WTC11 (cell line): ENCODE measurements at regions not wholly inside any gene's neighbourhood (a gene's known extent, or its start where the extent isn't known, plus 50 kb on each side); places are given as distances from the start of the nearest gene placed in this dataset.

ENCODE experiments used
- ATAC-seq: fragments of 200-7000 bp; cut with Tn5 transposase; 2 replicates; pipeline ENCODE4 v1.10.0; 2021; ENCODE audit warnings: mild to moderate bottlenecking, moderate library complexity
- CTCF ChIA-PET: fragments of 300-600 bp; sonication (Branson Sonifier 250); formaldehyde crosslinking; loops from one replicate; lab custom pipeline; 2021; ENCODE audit warnings: antibody characterized with exemption; lab: Charles Lee
- POLR2A ChIA-PET: fragments of 350-600 bp; sonication (Branson Sonifier 250); formaldehyde crosslinking; loops from one replicate; lab custom pipeline; 2021; ENCODE audit warnings: antibody characterized with exemption; lab: Charles Lee
- DNase-seq: peaks from one replicate; pipeline ENCODE4 v3.0.0; 2021; ENCODE audit warnings: low spot score
- H3K27ac Mint-ChIP-seq: 2 replicates; pipeline ENCODE4 v1.8.0; 2021; ENCODE audit warnings: mixed read lengths
- H3K27me3 Mint-ChIP-seq: 2 replicates; pipeline ENCODE4 v1.8.0; 2021; ENCODE audit warnings: low read depth, mild to moderate bottlenecking, moderate library complexity, mixed read lengths
- H3K36me3 Mint-ChIP-seq: 2 replicates; pipeline ENCODE4 v1.8.0; 2021; ENCODE audit warnings: mixed read lengths
- H3K4me1 Mint-ChIP-seq: 2 replicates; pipeline ENCODE4 v1.8.0; 2022; ENCODE audit warnings: mixed read lengths
- H3K4me3 Mint-ChIP-seq: 2 replicates; pipeline ENCODE4 v1.8.0; 2021; ENCODE audit warnings: mild to moderate bottlenecking, moderate library complexity, mixed read lengths
- H3K9me3 Mint-ChIP-seq: 2 replicates; pipeline ENCODE4 v1.8.0; 2021; ENCODE audit warnings: mixed read lengths
- ATF1 ChIP-seq: sonication (generic); formaldehyde crosslinking; IDR thresholded peaks from 2 replicates; pipeline ENCODE4 v1.8.1; 2023; ENCODE audit warnings: mild to moderate bottlenecking, moderate library complexity, missing genetic modification reagents
- CREB1 ChIP-seq: sonication (generic); formaldehyde crosslinking; IDR thresholded peaks from 2 replicates; pipeline ENCODE4 v1.8.0; 2023; ENCODE audit warnings: mild to moderate bottlenecking, missing genetic modification reagents
- ESRRA ChIP-seq: sonication (generic); formaldehyde crosslinking; IDR thresholded peaks from 2 replicates; pipeline ENCODE4 v1.8.1; 2022; ENCODE audit warnings: mild to moderate bottlenecking, missing genetic modification reagents, borderline replicate concordance
- FOXP1 ChIP-seq: sonication (generic); formaldehyde crosslinking; IDR thresholded peaks from 2 replicates; pipeline ENCODE4 v1.8.0; 2022; ENCODE audit warnings: missing genetic modification reagents, mild to moderate bottlenecking, moderate library complexity, borderline replicate concordance
- GTF2I ChIP-seq: fragments of 250-450 bp; sonication (Bioruptor Pico); conservative IDR thresholded peaks from 2 replicates; pipeline ENCODE4 v1.4.0; 2021; ENCODE audit warnings: mild to moderate bottlenecking
- IRF1 ChIP-seq: sonication (generic); formaldehyde crosslinking; IDR thresholded peaks from 2 replicates; pipeline ENCODE4 v1.8.0; 2023; ENCODE audit warnings: missing genetic modification reagents
- IRF2 ChIP-seq: sonication (generic); formaldehyde crosslinking; IDR thresholded peaks from 2 replicates; pipeline ENCODE4 v1.8.0; 2022; ENCODE audit warnings: low read depth, missing genetic modification reagents, borderline replicate concordance
- MYBL2 ChIP-seq: sonication (generic); formaldehyde crosslinking; IDR thresholded peaks from 2 replicates; pipeline ENCODE4 v1.8.1; 2023; ENCODE audit warnings: mild to moderate bottlenecking, moderate library complexity, missing genetic modification reagents
- NFE2L1 ChIP-seq: sonication (generic); formaldehyde crosslinking; IDR thresholded peaks from 2 replicates; pipeline ENCODE4 v1.8.1; 2023; ENCODE audit warnings: missing genetic modification reagents
- NFYB ChIP-seq: sonication (generic); formaldehyde crosslinking; conservative IDR thresholded peaks from 2 replicates; pipeline ENCODE4 v1.8.0; 2022; ENCODE audit warnings: low read depth, missing genetic modification reagents
- NR1H2 ChIP-seq: sonication (generic); formaldehyde crosslinking; IDR thresholded peaks from 2 replicates; pipeline ENCODE4 v1.9.0; 2021; ENCODE audit warnings: mild to moderate bottlenecking, moderate library complexity, missing genetic modification reagents
- NR3C1 ChIP-seq: sonication (generic); formaldehyde crosslinking; conservative IDR thresholded peaks from 2 replicates; pipeline ENCODE4 v1.8.1; 2023; ENCODE audit warnings: low read depth, mild to moderate bottlenecking, missing genetic modification reagents
- PREB ChIP-seq: sonication (generic); formaldehyde crosslinking; IDR thresholded peaks from 2 replicates; pipeline ENCODE4 v1.8.1; 2022; ENCODE audit warnings: mild to moderate bottlenecking, missing genetic modification reagents, moderate library complexity, borderline replicate concordance
- RORB ChIP-seq: fragments of 250-450 bp; sonication (Bioruptor Pico); IDR thresholded peaks from 2 replicates; pipeline ENCODE4 v1.9.0; 2021; ENCODE audit warnings: mild to moderate bottlenecking
- ZBTB43 ChIP-seq: sonication (generic); formaldehyde crosslinking; IDR thresholded peaks from 2 replicates; pipeline ENCODE4 v1.8.1; 2023; ENCODE audit warnings: mild to moderate bottlenecking, missing genetic modification reagents
- ZNF263 ChIP-seq: sonication (generic); formaldehyde crosslinking; IDR thresholded peaks from 2 replicates; pipeline ENCODE4 v1.8.1; 2022; ENCODE audit warnings: low read depth, mild to moderate bottlenecking, moderate library complexity, missing genetic modification reagents
- ZNF396 ChIP-seq: fragments of 250-450 bp; sonication (Bioruptor Pico); IDR thresholded peaks from 2 replicates; pipeline ENCODE4 v1.8.0; 2021; ENCODE audit warnings: mild to moderate bottlenecking, moderate library complexity, borderline replicate concordance
- ZNF416 ChIP-seq: fragments of 250-450 bp; sonication (Bioruptor Pico); IDR thresholded peaks from 2 replicates; pipeline ENCODE4 v1.9.0; 2021; ENCODE audit warnings: mild to moderate bottlenecking, inconsistent platforms
- ZNF423 ChIP-seq: fragments of 250-450 bp; sonication (Bioruptor Pico); IDR thresholded peaks from 2 replicates; pipeline ENCODE4 v2.1.2; 2022; ENCODE audit warnings: mild to moderate bottlenecking, moderate library complexity
- ZNF671 ChIP-seq: fragments of 250-450 bp; sonication (Bioruptor Pico); IDR thresholded peaks from 2 replicates; pipeline ENCODE4 v1.8.0; 2021; ENCODE audit warnings: mild to moderate bottlenecking
- TF ChIP-seq, protein P1 (sequence below): sonication (generic); formaldehyde crosslinking; IDR thresholded peaks from 2 replicates; pipeline ENCODE4 v1.8.1; 2022; ENCODE audit warnings: missing genetic modification reagents, borderline replicate concordance
- TF ChIP-seq, protein P2 (sequence below): sonication (generic); formaldehyde crosslinking; IDR thresholded peaks from 2 replicates; pipeline ENCODE4 v1.8.0; 2022; ENCODE audit warnings: mild to moderate bottlenecking, missing genetic modification reagents
- TF ChIP-seq, protein P3 (sequence below): sonication (generic); formaldehyde crosslinking; IDR thresholded peaks from 2 replicates; pipeline ENCODE4 v1.8.0; 2022; ENCODE audit warnings: mild to moderate bottlenecking, missing genetic modification reagents

- no peak overlapping the region for H3K27ac Mint-ChIP-seq
- no peak for DNase-seq
- TF ChIP-seq ZNF416, result no peak
- POLR2A ChIA-PET, result no interaction called here
- CTCF ChIA-PET, result no interaction called here
- no peaks in the 10 kb centered on the region; the same call in 1 of the 2 replicates for H3K27me3 Mint-ChIP-seq
- H3K9me3 Mint-ChIP-seq, result peaks cover 30% of the 10 kb centered on the region
- peaks cover 8% of the 10 kb centered on the region for H3K4me1 Mint-ChIP-seq
- H3K36me3 Mint-ChIP-seq, result peaks cover 18% of the 10 kb centered on the region
- no peak for ATAC-seq
- H3K4me3 Mint-ChIP-seq, result no peak overlapping the region
Observed at GRCh38 chr16:52123842-52124241, 423.1 kb downstream of the TOX3 start.

- CTCF ChIA-PET, result no interaction called here
- Mint-ChIP-seq H3K4me3 (no peak overlapping the region), H3K27ac (no peak overlapping the region), H3K4me1 (peaks cover 3% of the 10 kb centered on the region; the same call in 1 of the 2 replicates), H3K36me3 (peaks cover 18% of the 10 kb centered on the region), H3K9me3 (peaks cover 31% of the 10 kb centered on the region), H3K27me3 (no peaks in the 10 kb centered on the region)
- no peak for TF ChIP-seq ZNF423 (CRISPR knock-in tag)
- no peak for TF ChIP-seq GTF2I (CRISPR knock-in tag)
- TF ChIP-seq ZNF396 (CRISPR knock-in tag), result no peak
- ATAC-seq (no peak), DNase-seq (no peak)
- POLR2A ChIA-PET, result no interaction called here
Observed at GRCh38 chr16:52123061-52123839, 423.7 kb downstream of the TOX3 start.

DNA sequence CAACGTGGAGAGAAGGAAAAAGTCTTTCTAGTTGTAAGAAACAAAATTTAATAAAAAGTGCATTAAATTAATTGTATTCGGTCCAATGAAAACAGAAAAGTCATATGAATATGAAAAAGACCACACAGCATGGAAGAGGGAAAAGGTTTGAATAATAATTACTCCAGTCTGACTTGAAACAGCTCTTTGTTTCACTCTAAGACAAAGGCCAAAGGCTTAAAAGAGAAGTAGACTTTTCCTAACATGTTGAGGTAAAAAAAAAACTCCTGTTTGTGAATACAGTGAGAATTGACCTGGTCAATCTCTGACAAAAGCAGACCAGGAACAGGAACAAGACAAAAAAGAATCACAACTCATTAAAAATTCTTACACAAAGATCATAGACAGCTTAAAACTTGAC, 429.8 kb downstream of the TOX3 start:
- no peak for DNase-seq
- Mint-ChIP-seq H3K4me3 (peak overlapping the region; percentile 17; the same call in 1 of the 2 replicates), H3K9me3 (peaks cover 24% of the 10 kb centered on the region), H3K27ac (peak overlapping the region; percentile 29; the same call in 1 of the 2 replicates), H3K4me1 (peaks cover 48% of the 10 kb centered on the region), H3K27me3 (no peaks in the 10 kb centered on the region), H3K36me3 (peaks cover 18% of the 10 kb centered on the region)
- CTCF ChIA-PET, result interaction anchor here (0.6 kb wide), 1 partner anchor 906 kb away, joined by 3 read pairs; no protein-coding TSS in a partner anchor
- no peak for ATAC-seq
- POLR2A ChIA-PET, result no interaction called here
- TF ChIP-seq ATF1 (CRISPR knock-in tag), result no peak
- no peak for TF ChIP-seq NR3C1 (CRISPR knock-in tag)
- TF ChIP-seq NFYB (CRISPR knock-in tag), result no peak
- TF ChIP-seq NFE2L1 (CRISPR knock-in tag), result no peak
- no peak for TF ChIP-seq IRF2
- TF ChIP-seq ZNF263, result no peak
- TF ChIP-seq, protein P1, sequence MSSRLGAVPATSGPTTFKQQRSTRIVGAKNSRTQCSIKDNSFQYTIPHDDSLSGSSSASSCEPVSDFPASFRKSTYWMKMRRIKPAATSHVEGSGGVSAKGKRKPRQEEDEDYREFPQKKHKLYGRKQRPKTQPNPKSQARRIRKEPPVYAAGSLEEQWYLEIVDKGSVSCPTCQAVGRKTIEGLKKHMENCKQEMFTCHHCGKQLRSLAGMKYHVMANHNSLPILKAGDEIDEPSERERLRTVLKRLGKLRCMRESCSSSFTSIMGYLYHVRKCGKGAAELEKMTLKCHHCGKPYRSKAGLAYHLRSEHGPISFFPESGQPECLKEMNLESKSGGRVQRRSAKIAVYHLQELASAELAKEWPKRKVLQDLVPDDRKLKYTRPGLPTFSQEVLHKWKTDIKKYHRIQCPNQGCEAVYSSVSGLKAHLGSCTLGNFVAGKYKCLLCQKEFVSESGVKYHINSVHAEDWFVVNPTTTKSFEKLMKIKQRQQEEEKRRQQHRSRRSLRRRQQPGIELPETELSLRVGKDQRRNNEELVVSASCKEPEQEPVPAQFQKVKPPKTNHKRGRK (CRISPR knock-in tag), result no peak
- TF ChIP-seq IRF1, result no peak
- TF ChIP-seq MYBL2, result no peak
- TF ChIP-seq NR1H2 (CRISPR knock-in tag), result no peak
- no peak for TF ChIP-seq CREB1 (CRISPR knock-in tag)
- no peak for TF ChIP-seq RORB (CRISPR knock-in tag)
- TF ChIP-seq PREB, result no peak

- DNase-seq, result no peak
- POLR2A ChIA-PET, result no interaction called here
- H3K36me3 Mint-ChIP-seq, result peaks cover 5% of the 10 kb centered on the region
- TF ChIP-seq ESRRA (CRISPR knock-in tag), result no peak
- TF ChIP-seq ZBTB43 (CRISPR knock-in tag), result no peak
- TF ChIP-seq, protein P2, sequence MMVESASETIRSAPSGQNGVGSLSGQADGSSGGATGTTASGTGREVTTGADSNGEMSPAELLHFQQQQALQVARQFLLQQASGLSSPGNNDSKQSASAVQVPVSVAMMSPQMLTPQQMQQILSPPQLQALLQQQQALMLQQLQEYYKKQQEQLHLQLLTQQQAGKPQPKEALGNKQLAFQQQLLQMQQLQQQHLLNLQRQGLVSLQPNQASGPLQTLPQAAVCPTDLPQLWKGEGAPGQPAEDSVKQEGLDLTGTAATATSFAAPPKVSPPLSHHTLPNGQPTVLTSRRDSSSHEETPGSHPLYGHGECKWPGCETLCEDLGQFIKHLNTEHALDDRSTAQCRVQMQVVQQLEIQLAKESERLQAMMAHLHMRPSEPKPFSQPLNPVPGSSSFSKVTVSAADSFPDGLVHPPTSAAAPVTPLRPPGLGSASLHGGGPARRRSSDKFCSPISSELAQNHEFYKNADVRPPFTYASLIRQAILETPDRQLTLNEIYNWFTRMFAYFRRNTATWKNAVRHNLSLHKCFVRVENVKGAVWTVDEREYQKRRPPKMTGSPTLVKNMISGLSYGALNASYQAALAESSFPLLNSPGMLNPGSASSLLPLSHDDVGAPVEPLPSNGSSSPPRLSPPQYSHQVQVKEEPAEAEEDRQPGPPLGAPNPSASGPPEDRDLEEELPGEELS, result no peak
- TF ChIP-seq NR1H2 (CRISPR knock-in tag), result no peak
- no peak for TF ChIP-seq FOXP1
- TF ChIP-seq, protein P3, sequence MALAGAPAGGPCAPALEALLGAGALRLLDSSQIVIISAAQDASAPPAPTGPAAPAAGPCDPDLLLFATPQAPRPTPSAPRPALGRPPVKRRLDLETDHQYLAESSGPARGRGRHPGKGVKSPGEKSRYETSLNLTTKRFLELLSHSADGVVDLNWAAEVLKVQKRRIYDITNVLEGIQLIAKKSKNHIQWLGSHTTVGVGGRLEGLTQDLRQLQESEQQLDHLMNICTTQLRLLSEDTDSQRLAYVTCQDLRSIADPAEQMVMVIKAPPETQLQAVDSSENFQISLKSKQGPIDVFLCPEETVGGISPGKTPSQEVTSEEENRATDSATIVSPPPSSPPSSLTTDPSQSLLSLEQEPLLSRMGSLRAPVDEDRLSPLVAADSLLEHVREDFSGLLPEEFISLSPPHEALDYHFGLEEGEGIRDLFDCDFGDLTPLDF, result no peak
- no peak for TF ChIP-seq ZNF671
- TF ChIP-seq, all 79 proteins: peak for 0
- no peak overlapping the region for H3K27ac Mint-ChIP-seq
- no peak for ATAC-seq
- CTCF ChIA-PET, result no interaction called here
- H3K9me3 Mint-ChIP-seq, result peaks cover 6% of the 10 kb centered on the region
- H3K4me1 Mint-ChIP-seq, result peaks cover 50% of the 10 kb centered on the region
- no peaks in the 10 kb centered on the region for H3K27me3 Mint-ChIP-seq
- H3K4me3 Mint-ChIP-seq, result no peak overlapping the region
Observed at GRCh38 chr16:52114379-52114778, 432.6 kb downstream of the TOX3 start.
